ENCODE measurements at regions not wholly inside any gene's neighbourhood (a gene's known extent, or its start where the extent isn't known, plus 50 kb on each side); places are given as distances from the start of the nearest gene placed in this dataset.

DNA sequence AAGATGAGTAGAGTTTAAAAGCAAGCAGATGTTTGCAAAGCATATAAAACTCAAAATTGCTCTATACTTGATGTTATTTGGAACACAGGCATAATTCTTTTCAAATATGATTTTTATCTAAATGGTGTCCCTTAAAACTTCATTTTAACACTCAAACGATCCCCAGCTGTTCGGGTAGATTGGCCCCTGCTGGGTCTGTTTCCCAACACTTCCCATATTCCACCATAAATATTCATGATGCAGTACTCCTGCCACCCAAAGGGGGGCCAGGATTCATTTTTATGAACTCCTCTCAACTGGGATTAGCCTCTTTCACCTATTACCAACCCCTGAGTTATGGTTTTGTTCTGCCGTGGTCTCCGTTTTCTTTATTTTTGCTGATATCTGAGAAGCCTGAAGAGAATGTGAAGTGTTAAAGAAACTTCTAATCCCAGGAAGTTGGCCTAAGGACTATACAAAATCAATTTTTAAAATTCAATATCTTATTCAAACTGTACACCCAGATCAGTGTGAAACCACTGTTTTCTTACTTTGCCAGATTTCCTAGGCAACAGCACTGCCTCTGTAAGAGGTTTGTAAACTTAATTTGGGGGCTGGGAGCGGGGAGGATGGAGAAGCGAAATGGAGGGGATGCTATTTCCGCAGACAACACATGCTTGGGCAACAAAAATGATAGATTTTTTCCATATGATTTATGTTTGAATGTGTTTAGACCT lies 384.1 kb downstream of the DMRT2 start:
- ChIA-PET POLR2A (no interaction called here), RAD21 (ENCODE audit: low non-redundant PET in 1 of 2, low total read pairs in 2 of 2, uncharacterized antibody in 2 of 2, unreplicated experiment in 2 of 2) (no interaction called here), CTCF (no interaction called here)
- no peak overlapping the region for H3K4me2 ChIP-seq (ENCODE audit: low read length)
- H3K9me3 ChIP-seq (ENCODE audit: control insufficient read depth in 1 of 2, insufficient read depth in 1 of 2, low read depth in 1 of 2, low read length in 2 of 2) = peaks cover 0 to 8% of the 10 kb centered on the region in 2 experiments; a peak in 2 of 4 replicates
- no peaks in the 10 kb centered on the region for H3K79me2 ChIP-seq (ENCODE audit: insufficient read depth, low read length)
- H2AFZ ChIP-seq (ENCODE audit: low read depth, low read length, poor library complexity, severe bottlenecking) = no peak overlapping the region
- H4K20me1 ChIP-seq (ENCODE audit: insufficient read depth) = no peaks in the 10 kb centered on the region
- no peak overlapping the region for H3K27ac ChIP-seq (ENCODE audit: low read depth, low read length)
- no peaks in the 10 kb centered on the region for H3K9me2 ChIP-seq (ENCODE audit: insufficient read depth)
- H3K36me3 ChIP-seq (ENCODE audit: control insufficient read depth in 1 of 2, insufficient read depth in 2 of 2, low read length in 2 of 2) = no peaks in the 10 kb centered on the region
- TF ChIP-seq, protein P1, sequence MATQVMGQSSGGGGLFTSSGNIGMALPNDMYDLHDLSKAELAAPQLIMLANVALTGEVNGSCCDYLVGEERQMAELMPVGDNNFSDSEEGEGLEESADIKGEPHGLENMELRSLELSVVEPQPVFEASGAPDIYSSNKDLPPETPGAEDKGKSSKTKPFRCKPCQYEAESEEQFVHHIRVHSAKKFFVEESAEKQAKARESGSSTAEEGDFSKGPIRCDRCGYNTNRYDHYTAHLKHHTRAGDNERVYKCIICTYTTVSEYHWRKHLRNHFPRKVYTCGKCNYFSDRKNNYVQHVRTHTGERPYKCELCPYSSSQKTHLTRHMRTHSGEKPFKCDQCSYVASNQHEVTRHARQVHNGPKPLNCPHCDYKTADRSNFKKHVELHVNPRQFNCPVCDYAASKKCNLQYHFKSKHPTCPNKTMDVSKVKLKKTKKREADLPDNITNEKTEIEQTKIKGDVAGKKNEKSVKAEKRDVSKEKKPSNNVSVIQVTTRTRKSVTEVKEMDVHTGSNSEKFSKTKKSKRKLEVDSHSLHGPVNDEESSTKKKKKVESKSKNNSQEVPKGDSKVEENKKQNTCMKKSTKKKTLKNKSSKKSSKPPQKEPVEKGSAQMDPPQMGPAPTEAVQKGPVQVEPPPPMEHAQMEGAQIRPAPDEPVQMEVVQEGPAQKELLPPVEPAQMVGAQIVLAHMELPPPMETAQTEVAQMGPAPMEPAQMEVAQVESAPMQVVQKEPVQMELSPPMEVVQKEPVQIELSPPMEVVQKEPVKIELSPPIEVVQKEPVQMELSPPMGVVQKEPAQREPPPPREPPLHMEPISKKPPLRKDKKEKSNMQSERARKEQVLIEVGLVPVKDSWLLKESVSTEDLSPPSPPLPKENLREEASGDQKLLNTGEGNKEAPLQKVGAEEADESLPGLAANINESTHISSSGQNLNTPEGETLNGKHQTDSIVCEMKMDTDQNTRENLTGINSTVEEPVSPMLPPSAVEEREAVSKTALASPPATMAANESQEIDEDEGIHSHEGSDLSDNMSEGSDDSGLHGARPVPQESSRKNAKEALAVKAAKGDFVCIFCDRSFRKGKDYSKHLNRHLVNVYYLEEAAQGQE (IDR thresholded peaks at IDR 0.05; ENCODE audit: low read depth) = no peak
- TF ChIP-seq, protein P2, sequence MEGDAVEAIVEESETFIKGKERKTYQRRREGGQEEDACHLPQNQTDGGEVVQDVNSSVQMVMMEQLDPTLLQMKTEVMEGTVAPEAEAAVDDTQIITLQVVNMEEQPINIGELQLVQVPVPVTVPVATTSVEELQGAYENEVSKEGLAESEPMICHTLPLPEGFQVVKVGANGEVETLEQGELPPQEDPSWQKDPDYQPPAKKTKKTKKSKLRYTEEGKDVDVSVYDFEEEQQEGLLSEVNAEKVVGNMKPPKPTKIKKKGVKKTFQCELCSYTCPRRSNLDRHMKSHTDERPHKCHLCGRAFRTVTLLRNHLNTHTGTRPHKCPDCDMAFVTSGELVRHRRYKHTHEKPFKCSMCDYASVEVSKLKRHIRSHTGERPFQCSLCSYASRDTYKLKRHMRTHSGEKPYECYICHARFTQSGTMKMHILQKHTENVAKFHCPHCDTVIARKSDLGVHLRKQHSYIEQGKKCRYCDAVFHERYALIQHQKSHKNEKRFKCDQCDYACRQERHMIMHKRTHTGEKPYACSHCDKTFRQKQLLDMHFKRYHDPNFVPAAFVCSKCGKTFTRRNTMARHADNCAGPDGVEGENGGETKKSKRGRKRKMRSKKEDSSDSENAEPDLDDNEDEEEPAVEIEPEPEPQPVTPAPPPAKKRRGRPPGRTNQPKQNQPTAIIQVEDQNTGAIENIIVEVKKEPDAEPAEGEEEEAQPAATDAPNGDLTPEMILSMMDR (IDR thresholded peaks at IDR 0.05 in 2 of 3, conservative IDR thresholded peaks at IDR 0.05 in 1 of 3; ENCODE audit: borderline replicate concordance in 1 of 3, insufficient read depth in 1 of 3, low read depth in 2 of 3, low read length in 2 of 3) = peak in 1 of 3 experiments; percentile 11; a peak in 1 of 6 replicates
- no TSS peak for BruUV-seq (replicated peaks)
- no peaks in the 10 kb centered on the region for H3K27me3 ChIP-seq (ENCODE audit: insufficient read depth, low read length)
- no peak overlapping the region for H3K4me3 ChIP-seq (replicated peaks in 1 of 2; ENCODE audit: low read depth in 1 of 2, low read length in 2 of 2)
- DNase-seq (ENCODE audit: low read depth, low spot score) (no peak), ATAC-seq (no peak)
- no peak overlapping the region for H3K9ac ChIP-seq (ENCODE audit: low read length)
- intact Hi-C loops (cut with micrococcal nuclease) = no loop called here
- H3K4me1 ChIP-seq (ENCODE audit: control insufficient read depth in 1 of 2, insufficient read depth in 2 of 2, low read length in 2 of 2) = no peaks in the 10 kb centered on the region

Measured in HCT116 (cell line).